A204.1 (cell line): ENCODE measurements at regions not wholly inside any gene's neighbourhood (a gene's known extent, or its start where the extent isn't known, plus 50 kb on each side); places are given as distances from the start of the nearest gene placed in this dataset.
"Not testable (repeated sequence)": the region's sequence is repeated elsewhere in the genome, so short reads cannot be mapped to it uniquely, and the experiment has no call there.

Source experiments
- FAIRE-seq: peaks from 2 replicates; lab custom pipeline; 2012; peaks lifted over from hg19 to GRCh38; lab: Jason Lieb, UNC

DNA sequence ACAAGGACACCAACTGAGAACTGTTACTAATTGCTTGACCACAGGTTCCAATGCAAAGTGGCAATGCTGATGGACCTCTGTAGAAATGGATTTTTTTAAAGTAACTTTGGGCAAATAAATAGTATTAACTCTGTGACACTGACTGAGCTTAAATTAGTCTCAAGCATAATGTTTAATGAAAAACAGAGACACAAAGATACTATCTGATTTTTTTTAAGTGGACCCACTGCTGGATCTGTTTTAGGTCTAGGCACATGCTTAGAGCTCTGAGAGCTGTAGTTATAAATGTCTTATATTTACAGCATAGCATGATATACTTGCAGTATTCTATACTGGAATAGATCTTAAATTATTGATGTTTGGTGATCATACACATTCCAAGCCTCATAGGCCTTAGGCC, 481.6 kb upstream of the LRRC7 start:
- FAIRE-seq = no peak

- no peak for FAIRE-seq
These were observed 479.2 kb upstream of the LRRC7 start for GRCh38 chr1:69088571-69088970.

DNA sequence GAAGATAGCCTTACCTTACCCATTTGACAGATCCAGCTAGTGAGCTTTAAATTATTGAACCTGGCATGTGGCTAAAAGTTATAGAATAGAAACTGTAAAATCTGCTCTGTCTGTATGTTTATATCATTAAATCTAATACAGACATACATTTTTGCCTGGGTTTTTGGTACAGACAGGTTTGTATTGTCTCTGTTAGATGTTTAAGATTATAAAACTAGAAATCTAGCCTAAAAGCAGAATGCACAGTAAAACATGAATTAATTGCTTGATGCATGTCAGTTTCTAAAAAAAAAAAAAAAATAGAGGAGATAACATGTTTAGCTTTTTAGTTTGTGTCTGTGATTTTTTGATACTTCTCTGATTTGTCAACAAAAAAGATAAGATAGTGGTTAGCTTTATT, 477.6 kb upstream of the LRRC7 start:
- no peak for FAIRE-seq

GRCh38 chr1:69090752-69091151, 477.0 kb upstream of the LRRC7 start:
- FAIRE-seq = no peak

DNA sequence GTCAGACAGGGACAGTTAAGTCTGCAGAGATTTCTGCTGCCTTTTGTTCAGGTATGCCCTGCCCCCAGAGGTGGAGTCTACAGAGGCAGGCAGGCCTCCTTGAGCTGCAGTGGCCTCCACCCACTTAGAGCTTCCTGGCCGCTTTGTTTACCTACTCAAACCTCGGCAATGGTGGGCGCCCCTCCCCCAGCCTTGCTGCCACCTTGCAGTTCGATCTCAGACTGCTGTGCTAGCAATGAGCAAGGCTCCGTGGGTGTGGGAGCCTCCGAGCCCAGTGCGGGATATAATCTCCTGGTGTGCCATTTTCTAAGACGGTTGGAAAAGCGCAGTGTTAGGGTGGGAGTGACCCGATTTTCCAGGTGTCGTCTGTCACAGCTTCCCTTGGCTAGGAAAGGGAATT, 465.7 kb upstream of the LRRC7 start:
- not testable (repeated sequence) for FAIRE-seq

- FAIRE-seq = no peak
These were observed 464.5 kb upstream of the LRRC7 start for GRCh38 chr1:69103213-69103612.

GRCh38 chr1:69103705-69104385, 463.9 kb upstream of the LRRC7 start:
- no peak for FAIRE-seq

- FAIRE-seq = no peak
These were observed 462.8 kb upstream of the LRRC7 start for GRCh38 chr1:69104894-69105293.

- no peak for FAIRE-seq
These were observed 458.4 kb upstream of the LRRC7 start for GRCh38 chr1:69109277-69109676.

DNA sequence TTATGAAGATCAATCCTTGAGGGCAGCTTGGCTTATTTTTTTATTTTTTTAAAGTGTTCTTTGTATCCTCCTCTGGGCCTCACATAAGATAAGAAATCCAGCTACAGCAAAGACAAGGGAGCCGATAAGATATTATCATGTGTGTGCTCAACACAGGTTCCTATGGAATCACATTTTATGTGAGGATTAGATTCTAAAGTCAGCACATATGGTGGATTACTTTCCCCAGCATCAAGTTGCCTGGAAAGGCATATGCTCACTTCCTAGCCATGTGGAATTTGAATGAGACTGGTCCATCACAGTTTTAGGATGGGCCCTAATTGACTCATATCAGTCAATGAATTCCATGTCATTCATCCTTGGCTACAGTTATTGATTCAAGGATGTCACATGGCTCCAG, 456.9 kb upstream of the LRRC7 start:
- no peak for FAIRE-seq

GRCh38 chr1:69120126-69120741, 447.5 kb upstream of the LRRC7 start:
- FAIRE-seq = not testable (repeated sequence)

DNA sequence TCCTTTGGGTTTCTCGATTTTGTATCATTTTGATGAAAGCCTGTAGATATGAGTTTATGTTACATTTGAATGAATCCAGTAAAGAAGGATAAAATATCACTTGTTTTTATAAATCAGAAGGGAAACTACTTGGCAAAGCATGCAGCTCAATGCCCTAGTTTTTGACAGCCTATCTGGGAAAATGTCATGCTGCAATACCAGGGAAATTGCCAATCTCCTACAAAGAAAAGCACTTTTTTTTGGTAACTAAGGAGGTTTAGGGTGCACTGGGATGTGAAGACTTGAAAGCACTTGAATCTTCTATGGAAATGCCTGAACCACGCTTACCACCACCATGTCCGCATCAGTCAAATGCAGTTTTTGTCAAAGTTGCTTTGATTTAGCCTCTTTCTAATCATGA, 446.9 kb upstream of the LRRC7 start:
- FAIRE-seq = no peak

GRCh38 chr1:69121723-69122122, 446.0 kb upstream of the LRRC7 start:
- FAIRE-seq = no peak

- no peak for FAIRE-seq
These were observed 445.3 kb upstream of the LRRC7 start for GRCh38 chr1:69122373-69122772.

DNA sequence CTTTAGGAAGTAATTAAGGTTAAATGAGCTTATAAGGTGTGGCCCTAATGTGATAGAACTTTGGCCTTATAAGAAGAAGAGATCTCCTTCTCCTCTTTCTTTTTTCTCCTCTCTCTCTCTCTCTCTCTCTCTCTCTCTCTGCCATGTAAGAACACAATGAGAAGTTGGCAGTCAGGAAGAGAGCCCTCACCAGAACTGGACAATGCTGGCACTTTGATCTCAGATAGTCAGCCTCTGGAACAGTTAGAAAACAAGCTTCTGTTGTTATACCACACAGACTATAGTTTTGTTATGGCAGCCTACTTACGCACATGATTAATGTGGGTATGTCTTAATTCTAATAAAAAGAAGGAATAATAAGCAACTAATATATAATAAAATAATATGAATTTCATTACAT, 444.2 kb upstream of the LRRC7 start:
- no peak for FAIRE-seq

DNA sequence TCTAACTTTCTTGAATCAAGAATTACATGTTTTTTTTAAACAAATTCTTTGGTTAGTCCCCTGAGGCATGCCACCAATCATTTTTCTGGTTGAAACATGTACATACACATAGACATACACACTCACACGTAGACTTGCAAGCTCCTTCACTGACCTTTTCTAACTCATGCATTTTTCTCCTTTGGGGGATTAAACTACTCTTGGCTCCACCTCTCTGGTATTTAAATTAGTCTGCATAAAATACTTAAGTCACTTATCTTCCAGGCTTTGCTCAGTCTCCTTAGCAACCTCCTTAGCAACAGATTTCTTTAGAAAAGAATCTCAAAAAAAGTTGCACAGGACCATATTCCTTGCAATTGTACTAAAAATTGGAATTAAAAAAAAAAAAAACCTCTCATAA, 440.9 kb upstream of the LRRC7 start:
- FAIRE-seq = no peak

DNA sequence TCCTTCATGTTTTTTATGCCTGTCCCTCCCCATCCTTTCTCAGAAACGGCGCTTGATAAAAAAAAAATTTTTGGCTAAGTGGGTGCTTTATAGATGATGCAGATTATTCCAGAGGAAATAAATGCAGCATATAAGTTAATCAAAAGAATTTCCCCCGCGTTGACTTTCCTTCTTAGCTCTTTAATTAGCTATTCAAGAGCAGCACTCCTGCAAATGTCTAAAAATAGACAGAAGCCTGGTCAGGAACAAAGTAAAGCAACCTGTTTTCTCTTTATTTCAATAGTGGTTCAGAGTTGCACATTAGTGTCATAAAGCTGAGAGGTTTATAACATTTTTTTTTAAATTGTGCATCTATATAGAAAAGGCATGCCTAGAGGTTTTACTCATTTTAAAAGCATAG, 439.5 kb upstream of the LRRC7 start:
- no peak for FAIRE-seq

- no peak for FAIRE-seq
These were observed 438.2 kb upstream of the LRRC7 start for GRCh38 chr1:69129538-69129937.

DNA sequence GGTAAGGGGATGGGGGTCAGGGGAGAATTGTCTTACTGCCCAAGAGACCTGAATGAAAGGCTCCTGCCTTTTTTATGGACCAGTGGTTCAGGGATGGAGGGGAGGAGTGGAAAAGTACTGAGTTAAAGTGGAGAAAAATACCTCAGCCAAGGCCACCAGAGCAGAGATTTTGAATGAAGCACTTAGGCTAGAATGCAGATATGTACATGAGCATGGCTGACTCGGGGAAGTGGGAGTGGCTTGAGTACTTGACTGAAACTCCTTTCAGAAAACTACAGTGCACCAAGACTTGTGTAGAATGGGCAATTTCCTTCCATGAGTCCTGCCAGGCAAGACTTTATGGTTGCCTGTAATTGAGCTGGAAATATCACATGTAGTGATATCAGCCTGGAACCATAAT, 429.6 kb upstream of the LRRC7 start:
- FAIRE-seq = no peak

- no peak for FAIRE-seq
These were observed 428.7 kb upstream of the LRRC7 start for GRCh38 chr1:69139007-69139406.

DNA sequence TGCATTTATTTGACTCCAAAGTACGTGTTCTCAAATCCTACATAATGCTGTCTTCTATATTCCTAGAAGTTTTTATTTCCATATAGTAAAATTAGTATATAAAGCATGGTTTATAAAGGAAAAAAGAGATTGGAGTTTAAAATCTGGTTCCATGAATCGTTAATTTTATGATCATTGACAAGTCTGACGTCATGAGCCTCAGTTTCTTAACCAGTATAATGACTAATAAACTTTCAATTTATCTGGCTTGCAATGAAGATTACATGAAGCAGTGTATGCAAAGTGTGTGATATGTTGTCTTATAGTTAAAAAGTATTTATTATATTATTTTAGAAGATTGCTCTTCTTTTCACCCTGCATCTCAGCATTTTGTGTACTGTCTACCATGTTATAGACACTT, 421.4 kb upstream of the LRRC7 start:
- no peak for FAIRE-seq

DNA sequence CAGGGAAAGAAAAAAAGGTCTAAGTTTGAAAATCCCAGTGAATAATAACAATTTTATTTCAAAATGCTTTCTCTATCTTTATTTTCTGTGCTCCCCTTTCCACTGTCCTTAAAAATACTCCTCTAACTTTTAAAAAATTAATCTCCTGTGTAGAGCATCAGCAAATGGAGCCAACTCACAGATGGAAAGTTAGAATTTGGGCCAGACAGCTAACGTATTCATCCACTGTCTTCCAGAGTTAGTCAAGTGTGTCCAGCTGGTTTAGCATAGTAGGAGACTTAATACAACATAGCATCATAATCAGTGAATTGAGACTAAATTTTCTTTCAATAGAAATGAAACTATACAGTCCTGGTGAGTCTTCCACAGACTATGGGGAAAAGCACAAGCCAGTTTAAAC, 419.0 kb upstream of the LRRC7 start:
- FAIRE-seq = no peak

- no peak for FAIRE-seq
These were observed 410.5 kb upstream of the LRRC7 start for GRCh38 chr1:69157046-69157756.

- no peak for FAIRE-seq
These were observed 404.5 kb upstream of the LRRC7 start for GRCh38 chr1:69163241-69163640.
